ENCODE measurements at regions not wholly inside any gene's neighbourhood (a gene's known extent, or its start where the extent isn't known, plus 50 kb on each side); places are given as distances from the start of the nearest gene placed in this dataset.

- WGBS, 2 experiments (ENCODE audit: extremely low coverage in 1 of 2, insufficient coverage in 1 of 2, insufficient read length in 1 of 2, insufficient replicate concordance in 2 of 2, low coverage in 1 of 2, low lambda C conversion rate in 2 of 2, missing lambda C conversion rate in 1 of 2) = 95% methylated on average over 14 of the region's 16 CpGs; no CpG with 5 or more reads in 1 of the 2 experiments
- no peak overlapping the region for H3K23ac ChIP-seq (ENCODE audit: insufficient read length)
Measured at GRCh38 chr1:80495806-80496205, 1304.9 kb upstream of the ADGRL2 start.

More at GRCh38 chr1:80495806-80496205, 1304.9 kb upstream of the ADGRL2 start:
- Histone ChIP-seq H3K79me2 (ENCODE audit: control insufficient read depth in 1 of 2, insufficient read depth in 2 of 2, low read length in 2 of 2) (no peaks in the 10 kb centered on the region), H2BK12ac (ENCODE audit: low read depth, low read length) (peak overlapping the region; percentile 62; the same call in 1 of the 2 replicates), H3K79me1 (ENCODE audit: low read depth, low read length) (no peaks in the 10 kb centered on the region), H2BK5ac (ENCODE audit: low read depth, low read length) (no peak overlapping the region), H3K56ac (replicated peaks; ENCODE audit: insufficient read length, low read depth, low read length) (no peak overlapping the region), H3K36me3 (ENCODE audit: control insufficient read depth in 2 of 4, insufficient read depth in 4 of 4, low read length in 3 of 4) (no peaks in the 10 kb centered on the region), H3K14ac (ENCODE audit: insufficient read length) (no peak overlapping the region), H4K5ac (ENCODE audit: insufficient read length, low read depth, low read length) (no peak overlapping the region), H3K4me1 (replicated peaks in 1 of 4; ENCODE audit: control insufficient read depth in 3 of 4, insufficient read depth in 4 of 4, low read length in 3 of 4) (no peaks in the 10 kb centered on the region), H2AK5ac (ENCODE audit: low read depth, low read length) (no peak overlapping the region), H4K20me1 (replicated peaks in 1 of 2; ENCODE audit: control insufficient read depth in 1 of 2, insufficient read depth in 2 of 2, low read length in 2 of 2) (no peaks in the 10 kb centered on the region), H3K9ac (replicated peaks in 1 of 4; ENCODE audit: extremely low read depth in 1 of 4, low read depth in 3 of 4, low read length in 3 of 4) (no peak overlapping the region), H3K9me3 (ENCODE audit: insufficient read depth in 2 of 2, low read depth in 1 of 2, low read length in 1 of 2) (no peaks in the 10 kb centered on the region), H3K4me2 (ENCODE audit: insufficient read depth in 1 of 2, low read depth in 2 of 2, low read length in 2 of 2) (no peak overlapping the region), H3K23me2 (ENCODE audit: low read depth, low read length) (no peaks in the 10 kb centered on the region), H3K27ac (ENCODE audit: low read depth, low read length) (no peak overlapping the region), H2BK15ac (ENCODE audit: low read length) (no peak overlapping the region), H3K4ac (replicated peaks; ENCODE audit: insufficient read length, low read depth, low read length) (no peak overlapping the region), H2BK120ac (replicated peaks; ENCODE audit: low read depth, low read length) (no peak overlapping the region), H3K4me3 (ENCODE audit: extremely low read depth in 1 of 4, insufficient read depth in 2 of 4, low read depth in 3 of 4, low read length in 4 of 4) (no peak overlapping the region), H4K91ac (replicated peaks; ENCODE audit: insufficient read length, low read length) (no peak overlapping the region), H3K27me3 (replicated peaks in 1 of 4; ENCODE audit: control insufficient read depth in 3 of 4, extremely low read depth in 1 of 4, insufficient read depth in 3 of 4, low read length in 3 of 4) (no peaks in the 10 kb centered on the region), H4K8ac (ENCODE audit: extremely low read depth, insufficient read depth, low read length) (no peak overlapping the region), H3K18ac (ENCODE audit: extremely low read depth, low read length) (no peak overlapping the region), H2AFZ (ENCODE audit: low read length) (0 out of 2 replicates have a peak overlapping the region, but pooled peaks have one; percentile 63), H2BK20ac (ENCODE audit: low read length) (no peak overlapping the region)
- no peak for TF ChIP-seq ASH2L (IDR thresholded peaks at IDR 0.05; ENCODE audit: low read length)
- CTCF ChIA-PET (ENCODE audit: partially characterized antibody) = no interaction called here
- POLR2A ChIA-PET (ENCODE audit: partially characterized antibody) = no interaction called here
- DNase-seq (ENCODE audit: low read depth in 1 of 2, low spot score in 2 of 2) (no peak), FAIRE-seq (no peak)

Data from H1 (cell line).